Type B pancreatic cell (in vitro differentiated cells): ENCODE measurements at regions not wholly inside any gene's neighbourhood (a gene's known extent, or its start where the extent isn't known, plus 50 kb on each side); places are given as distances from the start of the nearest gene placed in this dataset.

Experiments used
- DNase-seq: peaks from one replicate; pipeline ENCODE4 v3.0.0; 2021; ENCODE audit warnings: mixed read lengths; ENCODE audit not compliant: unreplicated experiment; ENCODE audit errors: extremely low spot score
- H3K27ac Mint-ChIP-seq: 2 replicates; pipeline ENCODE4 v1.8.0; 2021; ENCODE audit warnings: mild to moderate bottlenecking, mixed read lengths
- H3K27me3 Mint-ChIP-seq: 2 replicates; pipeline ENCODE4 v1.8.0; 2021; ENCODE audit warnings: mixed read lengths
- H3K36me3 Mint-ChIP-seq: 2 replicates; pipeline ENCODE4 v1.8.0; 2021; ENCODE audit warnings: mixed read lengths
- H3K4me1 Mint-ChIP-seq: one replicate; pipeline ENCODE4 v1.8.0; 2021; ENCODE audit warnings: mixed read lengths; ENCODE audit not compliant: unreplicated experiment
- H3K4me3 Mint-ChIP-seq: 2 replicates; pipeline ENCODE4 v1.8.0; 2021; ENCODE audit warnings: mild to moderate bottlenecking, mixed read lengths
- H3K9me3 Mint-ChIP-seq: 2 replicates; pipeline ENCODE4 v1.8.0; 2021; ENCODE audit warnings: mixed read lengths
- TF ChIP-seq, protein P1 (sequence below): fragments of 200-600 bp; sonication (generic); conservative IDR thresholded peaks from 2 replicates; pipeline ENCODE4 v1.5.0; 2021; ENCODE audit warnings: antibody characterized with exemption, mild to moderate bottlenecking

DNA sequence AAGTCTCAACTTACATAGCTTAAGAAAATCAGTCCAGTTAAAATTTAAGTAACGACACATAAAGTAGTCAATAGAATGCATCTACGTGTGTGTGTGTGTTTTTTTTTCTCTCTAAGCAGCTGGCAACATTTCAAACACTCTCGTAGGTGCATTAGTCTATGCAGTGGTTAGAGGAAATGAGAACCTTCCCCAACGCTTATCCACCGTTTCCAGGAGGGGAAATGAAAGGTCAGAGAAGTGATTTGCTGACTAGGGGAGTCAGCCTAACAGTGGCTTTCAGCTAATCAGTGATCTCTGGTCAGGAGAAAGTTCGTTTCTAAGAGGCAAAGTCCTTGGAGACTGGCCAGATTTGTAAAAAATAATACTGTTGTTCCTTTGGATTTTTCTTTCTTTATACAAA lies 806.6 kb downstream of the C6orf118 start:
- Mint-ChIP-seq H3K4me3 (no peak overlapping the region), H3K27ac (peak overlapping the region; percentile 3), H3K9me3 (no peaks in the 10 kb centered on the region), H3K4me1 (no peaks in the 10 kb centered on the region), H3K27me3 (no peaks in the 10 kb centered on the region), H3K36me3 (no peaks in the 10 kb centered on the region)
- DNase-seq: no peak
- TF ChIP-seq, protein P1, sequence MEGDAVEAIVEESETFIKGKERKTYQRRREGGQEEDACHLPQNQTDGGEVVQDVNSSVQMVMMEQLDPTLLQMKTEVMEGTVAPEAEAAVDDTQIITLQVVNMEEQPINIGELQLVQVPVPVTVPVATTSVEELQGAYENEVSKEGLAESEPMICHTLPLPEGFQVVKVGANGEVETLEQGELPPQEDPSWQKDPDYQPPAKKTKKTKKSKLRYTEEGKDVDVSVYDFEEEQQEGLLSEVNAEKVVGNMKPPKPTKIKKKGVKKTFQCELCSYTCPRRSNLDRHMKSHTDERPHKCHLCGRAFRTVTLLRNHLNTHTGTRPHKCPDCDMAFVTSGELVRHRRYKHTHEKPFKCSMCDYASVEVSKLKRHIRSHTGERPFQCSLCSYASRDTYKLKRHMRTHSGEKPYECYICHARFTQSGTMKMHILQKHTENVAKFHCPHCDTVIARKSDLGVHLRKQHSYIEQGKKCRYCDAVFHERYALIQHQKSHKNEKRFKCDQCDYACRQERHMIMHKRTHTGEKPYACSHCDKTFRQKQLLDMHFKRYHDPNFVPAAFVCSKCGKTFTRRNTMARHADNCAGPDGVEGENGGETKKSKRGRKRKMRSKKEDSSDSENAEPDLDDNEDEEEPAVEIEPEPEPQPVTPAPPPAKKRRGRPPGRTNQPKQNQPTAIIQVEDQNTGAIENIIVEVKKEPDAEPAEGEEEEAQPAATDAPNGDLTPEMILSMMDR: no peak

DNA sequence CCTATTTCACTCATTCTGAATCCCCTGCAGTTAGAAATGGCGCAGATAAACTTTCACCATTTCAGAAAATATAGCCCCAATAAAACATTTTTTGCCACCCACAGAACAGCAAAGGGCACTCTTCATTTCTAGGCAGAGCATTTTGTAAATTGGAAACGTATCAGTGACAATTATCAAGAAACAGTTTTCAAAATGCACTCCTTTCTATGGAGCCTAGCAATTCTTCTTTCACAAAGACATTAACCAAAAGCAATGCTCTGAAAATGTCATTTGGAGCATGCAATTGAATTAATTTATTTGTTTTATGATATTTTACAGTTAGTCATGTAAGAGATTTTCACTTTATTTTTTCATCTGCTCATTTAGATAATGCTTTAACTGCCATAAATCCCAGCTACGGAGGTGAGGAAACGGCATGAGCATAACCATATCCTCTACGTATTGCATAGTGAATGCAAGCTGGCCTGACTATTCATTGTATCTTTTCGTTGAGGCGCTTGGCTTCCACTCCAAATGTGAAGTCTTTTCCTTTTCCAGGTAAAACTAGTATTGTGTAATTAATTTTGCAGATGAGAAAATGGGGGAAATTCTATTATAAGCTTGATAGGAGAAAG lies 813.4 kb downstream of the C6orf118 start:
- Mint-ChIP-seq H3K27ac (no peak overlapping the region), H3K4me1 (no peaks in the 10 kb centered on the region), H3K4me3 (no peak overlapping the region), H3K36me3 (no peaks in the 10 kb centered on the region), H3K27me3 (no peaks in the 10 kb centered on the region), H3K9me3 (no peaks in the 10 kb centered on the region)
- TF ChIP-seq, protein P1: no peak
- DNase-seq: no peak

DNA sequence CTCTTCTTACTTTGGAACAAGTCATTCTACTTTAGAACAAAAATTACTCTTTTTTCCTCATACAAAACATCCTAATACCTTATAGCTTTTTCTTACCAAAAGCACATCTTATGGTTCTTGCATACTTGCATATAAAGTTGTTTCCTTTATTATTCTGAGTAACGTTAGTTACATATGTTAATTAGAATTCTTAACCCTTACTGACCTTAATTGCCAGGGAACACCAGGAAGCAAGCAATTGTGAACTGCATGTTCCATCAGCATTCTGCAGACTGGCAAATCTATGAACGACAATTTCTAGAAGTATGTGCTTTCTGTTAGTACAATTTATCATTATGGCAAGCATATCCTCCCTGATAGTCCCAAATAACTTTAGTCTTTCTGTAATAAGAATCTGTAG lies 831.0 kb downstream of the C6orf118 start:
- Mint-ChIP-seq H3K4me1 (no peaks in the 10 kb centered on the region), H3K9me3 (no peaks in the 10 kb centered on the region), H3K36me3 (no peaks in the 10 kb centered on the region), H3K27me3 (no peaks in the 10 kb centered on the region), H3K4me3 (no peak overlapping the region), H3K27ac (no peak overlapping the region)
- TF ChIP-seq, protein P1: no peak
- DNase-seq: no peak

DNA sequence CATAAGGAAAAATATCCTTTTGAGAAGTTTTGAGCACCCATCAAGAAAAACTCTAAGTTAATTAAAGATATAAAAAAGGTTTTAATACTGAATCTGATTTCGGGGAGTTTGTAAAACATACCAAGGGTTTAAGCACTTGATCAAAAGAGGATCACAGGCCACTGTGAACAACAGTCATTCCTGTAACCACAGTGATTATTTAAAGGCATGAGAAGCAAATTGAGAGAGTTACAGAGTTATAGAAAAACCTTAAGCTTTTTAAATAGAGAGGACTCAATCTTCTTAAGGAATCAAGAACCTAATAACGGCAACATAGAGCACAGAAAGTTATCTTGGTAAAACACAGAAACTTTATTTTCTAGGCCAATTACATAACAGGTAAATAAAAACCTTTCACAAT lies 831.6 kb downstream of the C6orf118 start:
- Mint-ChIP-seq H3K9me3 (no peaks in the 10 kb centered on the region), H3K36me3 (no peaks in the 10 kb centered on the region), H3K4me3 (no peak overlapping the region), H3K27me3 (no peaks in the 10 kb centered on the region), H3K4me1 (no peaks in the 10 kb centered on the region), H3K27ac (no peak overlapping the region)
- TF ChIP-seq, protein P1: no peak
- DNase-seq: no peak

DNA sequence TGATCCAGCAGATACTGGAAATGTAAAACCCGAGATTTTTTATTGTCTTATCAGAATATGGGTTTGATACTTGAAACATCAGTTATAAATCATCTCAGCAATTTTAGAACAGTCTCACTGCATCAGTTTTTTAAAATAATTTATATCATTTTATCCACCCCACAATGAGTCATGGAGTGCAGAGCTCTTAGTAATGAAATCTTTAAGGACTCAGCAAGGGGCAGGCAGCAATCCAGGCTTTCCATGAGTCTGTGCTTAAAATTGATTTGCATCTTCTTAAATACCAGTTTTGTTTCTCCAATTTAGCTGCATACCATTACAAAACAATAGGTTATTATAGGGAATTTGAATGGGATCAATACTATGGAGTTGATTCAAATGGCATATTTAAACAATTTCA lies 832.3 kb downstream of the C6orf118 start:
- DNase-seq: no peak
- H3K4me3 Mint-ChIP-seq: no peak overlapping the region
- H3K9me3 Mint-ChIP-seq: no peaks in the 10 kb centered on the region
- no peaks in the 10 kb centered on the region for H3K27me3 Mint-ChIP-seq
- H3K27ac Mint-ChIP-seq: no peak overlapping the region
- TF ChIP-seq, protein P1: no peak
- no peaks in the 10 kb centered on the region for H3K4me1 Mint-ChIP-seq
- no peaks in the 10 kb centered on the region for H3K36me3 Mint-ChIP-seq
